Body of pancreas (tissue), 4 donors: ENCODE measurements at regions not wholly inside any gene's neighbourhood (a gene's known extent, or its start where the extent isn't known, plus 50 kb on each side); places are given as distances from the start of the nearest gene placed in this dataset.

Source experiments
- CTCF ChIP-seq, 7 experiments: fragments of 450-650 bp in 4 of 7; fragments of 200-600 bp in 3 of 7; sonication (generic) in 3 of 7; IDR thresholded peaks; one replicate each; pipeline ENCODE4 v1.5.1; 2016 to 2019; ENCODE audit warnings: antibody characterized with exemption in 7 of 7
- POLR2A ChIP-seq, 3 donors: fragments of 450-650 bp; IDR thresholded peaks; one replicate each; pipeline ENCODE4 v1.6.1; 2016; ENCODE audit warnings: antibody characterized with exemption in 3 of 3, mild to moderate bottlenecking in 2 of 3

DNA sequence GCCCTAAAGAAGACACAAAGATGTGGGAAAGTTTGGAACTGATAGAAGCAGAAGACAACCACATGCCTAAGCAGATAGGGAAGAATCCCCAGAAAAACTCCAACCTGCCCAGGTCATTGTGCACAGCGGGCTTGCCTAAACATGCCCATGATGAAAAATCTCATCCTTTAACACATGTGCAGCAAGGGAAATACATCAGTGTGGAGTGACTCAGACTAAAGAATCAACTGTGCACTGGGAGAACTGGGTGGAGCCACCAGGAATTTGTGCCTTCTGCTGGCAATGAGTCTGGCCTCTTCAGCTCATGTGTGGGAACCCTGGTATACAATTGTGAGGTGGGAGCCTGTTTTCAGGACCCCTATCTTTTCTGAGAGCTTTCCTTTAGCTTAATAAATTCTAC, 398.5 kb downstream of the FSCB start:
- TF ChIP-seq CTCF (IDR thresholded peaks at IDR 0.05) (no peak), POLR2A (IDR thresholded peaks at IDR 0.05) (no peak)
